Activated effector memory CD4-positive, alpha-beta T cell treated with Interleukin-2 at 50 U/mL for 16 hours (primary cell): ENCODE measurements at regions not wholly inside any gene's neighbourhood (a gene's known extent, or its start where the extent isn't known, plus 50 kb on each side); places are given as distances from the start of the nearest gene placed in this dataset.

Source experiments
- DNase-seq: peaks from one replicate; pipeline ENCODE4 v3.0.0-alpha.2; 2020

GRCh38 chr3:59540241-59540640, 490.4 kb upstream of the CFAP20DC start:
- no peak for DNase-seq

GRCh38 chr3:59538753-59539432, 489.1 kb upstream of the CFAP20DC start:
- no peak for DNase-seq

GRCh38 chr3:59535791-59536221, 486.0 kb upstream of the CFAP20DC start:
- DNase-seq: no peak

GRCh38 chr3:59531994-59532393, 482.2 kb upstream of the CFAP20DC start:
- no peak for DNase-seq

DNA sequence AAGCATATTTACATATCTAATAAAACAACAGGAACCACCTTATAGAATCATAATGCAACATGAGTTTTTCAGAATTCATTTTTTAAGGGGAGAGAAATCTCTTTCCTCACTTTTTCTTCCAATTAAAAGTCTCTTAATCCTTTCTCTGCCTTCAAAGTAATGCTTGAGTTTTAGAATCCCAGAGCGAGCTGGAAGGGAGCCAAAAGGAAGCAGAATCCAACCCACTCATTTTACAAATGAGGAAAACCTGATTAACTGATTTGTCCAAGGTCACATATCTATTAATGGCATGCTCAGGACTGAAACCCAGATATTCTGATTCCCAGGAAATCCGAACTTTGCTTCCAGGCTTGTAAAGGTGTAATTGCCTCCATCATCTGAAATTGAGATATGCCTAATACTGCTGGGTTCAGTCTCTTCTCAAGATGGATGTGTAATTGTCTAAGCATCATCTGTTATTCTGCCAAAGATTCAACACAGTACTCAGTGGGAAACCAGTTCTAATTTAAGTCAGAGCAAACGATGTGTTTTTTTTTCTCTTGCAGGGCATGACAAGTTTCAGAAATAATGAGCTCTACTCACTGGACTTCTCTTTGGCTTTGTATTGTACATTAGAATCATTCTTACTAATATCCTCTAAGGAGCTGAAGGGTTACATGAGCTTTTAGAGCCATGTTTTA, 481.4 kb upstream of the CFAP20DC start:
- DNase-seq: no peak

DNA sequence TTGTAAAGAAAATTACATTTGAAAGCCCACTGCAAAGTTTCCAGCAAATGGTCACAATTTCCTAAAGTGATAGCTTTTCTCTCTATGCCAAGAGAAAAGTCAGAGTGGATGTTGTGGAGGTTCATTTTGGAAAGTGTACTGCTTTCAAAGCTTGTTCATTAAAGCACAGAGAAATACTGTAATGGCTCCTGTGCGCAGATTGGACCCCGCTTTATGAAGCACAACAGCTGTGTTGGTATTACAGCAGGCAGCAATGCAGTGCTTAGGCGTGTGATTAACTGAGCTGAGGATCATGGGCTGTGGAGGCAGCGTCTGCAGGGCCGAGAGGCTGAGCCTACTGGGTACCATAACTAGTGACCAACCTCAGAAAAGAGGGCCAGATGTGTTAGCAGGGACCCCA, 478.4 kb upstream of the CFAP20DC start:
- DNase-seq: no peak

GRCh38 chr3:59527493-59527892, 477.7 kb upstream of the CFAP20DC start:
- no peak for DNase-seq

DNA sequence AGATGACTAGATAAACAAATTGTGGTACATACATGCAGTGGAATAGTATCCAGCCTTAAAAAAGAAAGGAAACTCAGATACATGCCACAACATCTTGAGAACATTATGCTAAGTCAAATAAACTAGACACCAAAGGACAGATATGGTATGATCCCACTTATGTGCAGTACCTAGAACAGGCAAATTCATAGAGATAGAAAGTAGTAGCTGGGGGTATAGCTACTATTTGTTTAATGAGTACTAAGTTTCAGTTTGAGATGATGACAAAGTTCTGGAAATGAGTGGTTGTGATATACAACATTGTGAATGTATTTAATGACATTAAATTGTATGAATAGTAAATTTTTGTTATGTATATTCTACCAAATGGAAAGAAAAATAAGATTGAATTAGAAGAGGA, 477.2 kb upstream of the CFAP20DC start:
- no peak for DNase-seq

DNA sequence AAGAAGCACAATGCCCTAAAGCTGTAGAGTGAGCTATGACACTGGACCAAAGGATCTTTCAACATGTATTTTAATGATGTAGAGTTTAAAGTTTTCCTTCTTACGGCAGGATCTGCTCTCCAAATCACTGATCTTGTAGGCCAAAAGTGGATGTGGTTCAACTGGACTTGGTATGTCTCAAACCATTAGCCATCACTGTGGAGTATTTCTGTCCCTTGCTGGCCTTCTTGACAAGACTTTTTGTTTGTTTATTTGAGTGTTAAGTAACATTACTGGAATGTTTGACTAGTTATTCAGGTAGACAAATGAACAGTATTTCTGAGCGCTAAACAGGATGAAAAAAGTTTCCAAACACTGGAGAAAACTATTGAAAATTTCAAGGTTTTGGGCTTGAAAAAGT, 472.7 kb upstream of the CFAP20DC start:
- DNase-seq: no peak

- DNase-seq: no peak
Measured at GRCh38 chr3:59519094-59519493, 469.3 kb upstream of the CFAP20DC start.

DNA sequence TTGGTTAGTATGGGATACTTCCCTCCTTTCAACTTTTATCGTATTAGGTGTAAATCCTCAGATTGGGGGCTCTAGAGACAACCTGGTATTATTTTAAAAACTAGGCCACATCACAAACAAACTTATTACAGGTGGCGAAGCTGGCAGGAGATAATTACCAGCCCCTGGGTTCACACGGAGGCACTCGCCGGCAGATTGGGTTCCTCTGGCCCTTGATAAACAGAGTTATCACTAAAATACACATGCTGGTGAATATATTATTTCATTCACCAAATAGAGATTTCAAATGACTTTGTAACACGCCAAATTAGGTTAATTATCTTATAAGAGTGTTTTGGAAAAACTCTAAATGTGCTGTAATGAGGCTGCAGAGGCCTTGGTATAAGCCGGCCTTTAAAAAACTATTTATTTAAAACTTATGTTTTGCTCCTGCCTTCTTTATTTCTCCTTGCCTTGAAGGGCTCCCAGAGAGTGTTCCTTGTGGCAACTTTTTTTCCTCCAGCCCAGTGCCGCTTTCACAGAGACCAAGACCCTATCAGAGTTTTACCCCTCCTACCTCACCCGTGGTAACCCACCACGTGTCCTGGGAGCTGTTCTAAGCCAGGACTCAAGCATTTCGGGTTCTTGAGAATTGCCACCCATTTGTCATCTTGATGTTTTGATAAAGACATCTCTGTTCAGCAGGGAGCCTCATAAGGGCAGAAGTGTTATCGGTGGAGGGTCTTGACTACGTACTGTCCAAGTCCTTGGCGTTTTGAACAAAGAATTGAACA, 468.6 kb upstream of the CFAP20DC start:
- DNase-seq: no peak

- DNase-seq: no peak
Measured at GRCh38 chr3:59517388-59517787, 467.6 kb upstream of the CFAP20DC start.

- DNase-seq: no peak
Measured at GRCh38 chr3:59515966-59516365, 466.1 kb upstream of the CFAP20DC start.

DNA sequence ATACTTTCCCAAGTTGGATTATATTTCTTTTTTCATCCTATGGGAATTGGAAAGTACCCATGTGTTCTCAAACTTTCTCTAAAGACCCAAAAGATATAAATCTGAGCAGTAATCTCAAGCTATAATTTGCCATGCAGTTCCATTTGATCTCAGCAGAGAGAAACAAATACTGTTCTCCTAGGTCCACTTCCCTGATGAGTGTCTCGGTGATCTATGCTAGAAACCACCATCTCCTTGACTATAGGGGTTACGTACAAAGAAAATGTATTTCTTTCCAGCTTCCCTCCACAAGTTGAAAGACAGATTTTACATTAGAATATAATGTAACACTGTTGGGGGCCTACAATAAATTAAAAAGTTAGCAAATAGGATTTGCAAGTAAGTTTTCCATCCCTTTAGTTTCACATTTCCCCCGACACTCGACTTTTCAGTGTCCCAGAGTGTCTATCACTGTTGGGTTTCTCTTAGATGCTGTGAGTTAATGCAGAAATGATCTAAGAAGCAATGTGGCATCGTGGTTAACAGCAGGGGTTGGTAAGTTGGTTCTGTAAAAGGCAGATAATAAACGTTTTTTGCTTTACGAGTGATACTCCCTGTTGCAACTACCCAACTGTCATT, 465.1 kb upstream of the CFAP20DC start:
- DNase-seq: no peak

GRCh38 chr3:59513570-59513969, 463.7 kb upstream of the CFAP20DC start:
- DNase-seq: no peak

DNA sequence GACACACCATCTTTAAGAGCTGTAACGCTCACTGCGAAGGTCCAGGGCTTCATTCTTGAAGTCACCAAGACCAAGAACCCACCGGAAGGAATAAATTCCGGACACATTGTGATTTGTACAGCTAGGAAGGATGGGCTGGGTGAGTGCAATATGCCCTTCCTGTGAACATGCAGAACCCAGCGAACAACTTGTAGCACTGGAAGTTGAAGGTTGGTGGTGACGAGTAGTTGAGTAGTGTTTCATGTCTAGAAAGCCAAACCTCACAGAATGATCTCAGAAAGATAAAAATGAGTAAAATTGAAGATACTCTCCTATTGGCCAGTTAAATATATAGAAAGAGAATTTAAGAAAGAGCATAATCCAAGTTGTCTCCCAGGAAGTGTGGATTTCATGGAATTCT, 462.2 kb upstream of the CFAP20DC start:
- DNase-seq: no peak

- DNase-seq: no peak
Measured at GRCh38 chr3:59510576-59510975, 460.8 kb upstream of the CFAP20DC start.

DNA sequence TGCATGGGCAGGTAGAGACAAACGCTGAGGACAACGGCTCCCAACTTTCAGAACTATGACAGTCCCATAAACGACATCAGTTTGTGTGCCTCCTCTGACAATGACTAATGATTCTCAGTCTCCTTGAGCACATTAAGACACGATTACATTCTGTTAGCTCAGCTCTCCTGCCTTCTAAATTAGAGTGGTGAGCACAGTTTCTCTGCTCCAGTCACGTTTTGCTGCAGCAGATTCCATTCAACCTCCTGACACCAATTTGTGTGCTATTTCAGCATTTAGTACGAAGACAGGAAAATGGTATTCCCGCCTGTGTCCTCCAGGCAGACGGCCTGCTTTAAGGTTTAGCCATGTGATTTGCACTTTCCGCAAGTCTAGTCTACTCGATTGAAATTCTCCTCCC, 458.4 kb upstream of the CFAP20DC start:
- no peak for DNase-seq

DNA sequence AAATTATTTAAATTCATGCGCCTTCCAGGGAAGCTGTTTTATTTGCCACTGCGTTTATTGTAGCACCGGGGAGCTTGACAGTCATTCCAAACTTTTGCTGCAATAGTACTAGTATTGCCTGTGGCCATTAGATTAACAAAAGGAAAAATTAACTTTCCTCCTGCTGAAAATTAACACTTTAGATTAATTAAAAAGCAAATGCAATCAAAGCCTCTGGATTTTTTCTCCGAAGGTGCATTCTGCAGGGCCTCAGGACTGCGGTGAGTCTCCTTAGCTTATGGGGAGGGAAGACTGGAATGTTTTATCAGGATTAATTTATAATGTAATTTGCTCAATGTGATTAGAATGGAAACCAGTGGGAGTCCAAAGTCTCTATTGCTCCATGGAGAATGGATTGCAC, 456.4 kb upstream of the CFAP20DC start:
- no peak for DNase-seq

DNA sequence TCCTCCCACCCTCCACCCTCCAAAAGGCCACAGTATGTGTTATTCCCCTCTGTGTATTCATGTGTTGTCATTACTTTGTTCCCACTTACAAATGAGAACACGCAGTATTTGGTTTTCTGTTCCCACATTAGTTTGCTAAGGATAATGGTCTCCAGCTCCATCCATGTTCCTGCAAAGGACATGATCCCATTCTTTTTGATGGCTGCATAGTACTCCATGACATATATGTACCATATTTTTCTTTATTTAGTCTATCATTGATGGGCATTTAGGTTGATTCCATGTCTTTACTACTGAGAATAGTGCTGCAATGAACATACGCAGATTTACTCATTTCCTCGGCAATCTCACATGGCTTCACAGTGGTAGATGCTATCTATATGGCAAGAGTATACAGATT, 453.6 kb upstream of the CFAP20DC start:
- no peak for DNase-seq

DNA sequence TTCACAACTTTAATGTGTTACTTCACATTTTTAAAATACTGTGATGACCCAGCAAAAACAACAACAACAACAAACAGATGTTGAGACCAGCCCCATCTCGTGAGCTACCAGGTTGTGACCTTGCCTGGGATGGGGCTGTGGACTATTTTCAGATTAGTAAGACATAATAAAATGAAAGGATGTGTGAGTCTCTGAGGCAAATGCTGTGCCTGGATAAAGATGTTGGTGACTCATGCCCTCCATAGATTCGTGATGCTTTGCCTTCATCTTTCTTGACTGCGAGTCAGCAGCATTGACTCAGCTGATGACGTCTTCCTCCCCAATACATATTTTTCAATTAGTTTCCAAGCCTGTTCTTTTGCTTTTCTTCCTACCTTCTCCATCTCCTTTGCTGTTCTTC, 453.0 kb upstream of the CFAP20DC start:
- DNase-seq: no peak

- no peak for DNase-seq
Measured at GRCh38 chr3:59499954-59500353, 450.1 kb upstream of the CFAP20DC start.

GRCh38 chr3:59499000-59499399, 449.2 kb upstream of the CFAP20DC start:
- no peak for DNase-seq

- DNase-seq: no peak
Measured at GRCh38 chr3:59496250-59496649, 446.4 kb upstream of the CFAP20DC start.
